GM21447 (cell line): ENCODE measurements at regions not wholly inside any gene's neighbourhood (a gene's known extent, or its start where the extent isn't known, plus 50 kb on each side); places are given as distances from the start of the nearest gene placed in this dataset.

ENCODE experiments used
- ATAC-seq: cut with Tn5 transposase; IDR thresholded peaks from one replicate; pipeline ENCODE4 v1.9.1; 2021; ENCODE audit not compliant: unreplicated experiment

- ATAC-seq = no peak
Measured at GRCh38 chr2:56099963-56100362, 83.8 kb upstream of the CCDC85A start.

GRCh38 chr2:56100791-56101312 lies 82.9 kb upstream of the CCDC85A start:
- ATAC-seq = no peak

GRCh38 chr2:56102098-56102497 lies 81.7 kb upstream of the CCDC85A start:
- ATAC-seq = no peak

- ATAC-seq = no peak
Measured at GRCh38 chr2:56102866-56103265, 80.9 kb upstream of the CCDC85A start.

GRCh38 chr2:56104962-56105361 lies 78.8 kb upstream of the CCDC85A start:
- ATAC-seq = no peak

- ATAC-seq = no peak
Measured at GRCh38 chr2:56107502-56108220, 76.1 kb upstream of the CCDC85A start.

GRCh38 chr2:56108806-56109205 lies 75.0 kb upstream of the CCDC85A start:
- no peak for ATAC-seq

GRCh38 chr2:56109994-56110393 lies 73.8 kb upstream of the CCDC85A start:
- no peak for ATAC-seq

GRCh38 chr2:56113382-56113975 lies 70.3 kb upstream of the CCDC85A start:
- no peak for ATAC-seq

GRCh38 chr2:56117764-56118163 lies 66.0 kb upstream of the CCDC85A start:
- no peak for ATAC-seq

- ATAC-seq = no peak
Measured at GRCh38 chr2:56118474-56118873, 65.3 kb upstream of the CCDC85A start.

- no peak for ATAC-seq
Measured at GRCh38 chr2:56121995-56122394, 61.8 kb upstream of the CCDC85A start.

- no peak for ATAC-seq
Measured at GRCh38 chr2:56123538-56123937, 60.3 kb upstream of the CCDC85A start.

GRCh38 chr2:56127010-56127409 lies 56.8 kb upstream of the CCDC85A start:
- no peak for ATAC-seq

GRCh38 chr2:56127463-56128152 lies 56.2 kb upstream of the CCDC85A start:
- ATAC-seq = no peak

GRCh38 chr2:56128235-56128634 lies 55.6 kb upstream of the CCDC85A start:
- no peak for ATAC-seq

- ATAC-seq = no peak
Measured at GRCh38 chr2:56130463-56131070, 53.2 kb upstream of the CCDC85A start.

GRCh38 chr2:56132138-56132537 lies 51.7 kb upstream of the CCDC85A start:
- ATAC-seq = no peak

GRCh38 chr2:56133441-56133840 lies 50.3 kb upstream of the CCDC85A start:
- no peak for ATAC-seq

GRCh38 chr2:56133931-56134629 lies 49.7 kb upstream of the CCDC85A start:
- ATAC-seq = no peak
